NCI-H2171 treated with DMSO at 0.1 percent for 48 hours (cell line): ENCODE measurements at regions not wholly inside any gene's neighbourhood (a gene's known extent, or its start where the extent isn't known, plus 50 kb on each side); places are given as distances from the start of the nearest gene placed in this dataset.
A peak's percentile ranks its signal among the peaks of the same experiment; 100 is the strongest.

ENCODE experiments used
- DNase-seq: peaks from one replicate; lab custom pipeline; 2025; lab: John Stamatoyannopoulos, UW

DNA sequence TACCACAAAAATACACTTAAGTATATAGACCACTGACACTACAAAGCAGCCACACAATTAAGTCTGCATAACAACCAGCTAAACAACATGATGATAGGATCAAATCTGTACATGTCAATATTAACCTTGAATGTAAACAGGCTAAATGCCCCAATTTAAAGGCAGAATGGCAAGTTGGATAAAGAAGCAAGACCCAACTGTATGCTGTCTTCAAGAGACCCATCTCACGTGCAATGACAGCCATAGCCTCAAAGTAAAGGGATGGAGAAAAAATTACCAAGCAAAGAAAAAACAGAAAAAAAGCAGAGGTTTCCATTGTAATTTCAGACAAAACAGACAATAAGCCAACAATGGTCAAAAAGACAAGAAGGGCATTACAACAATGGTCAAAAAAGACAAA, 77.3 kb upstream of the APC start:
- no peak for DNase-seq

DNA sequence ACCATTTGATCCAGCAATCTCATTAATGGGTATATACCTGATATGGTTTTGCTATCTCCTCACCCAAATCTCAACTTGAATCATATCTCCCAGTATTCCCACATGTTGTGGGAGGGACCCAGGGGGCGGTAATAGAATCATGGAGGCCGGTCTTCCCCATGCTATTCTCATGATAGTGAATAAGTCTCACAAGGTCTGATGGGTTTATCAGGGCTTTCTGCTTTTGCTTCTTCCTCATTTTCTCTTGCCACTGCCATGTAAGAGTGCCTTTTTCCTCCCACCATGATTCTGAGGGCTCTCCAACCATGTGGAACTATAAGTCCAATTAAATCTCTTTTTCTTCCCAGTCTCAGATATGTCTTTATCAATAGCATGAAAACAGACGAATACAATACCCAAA, 74.5 kb upstream of the APC start:
- no peak for DNase-seq

DNA sequence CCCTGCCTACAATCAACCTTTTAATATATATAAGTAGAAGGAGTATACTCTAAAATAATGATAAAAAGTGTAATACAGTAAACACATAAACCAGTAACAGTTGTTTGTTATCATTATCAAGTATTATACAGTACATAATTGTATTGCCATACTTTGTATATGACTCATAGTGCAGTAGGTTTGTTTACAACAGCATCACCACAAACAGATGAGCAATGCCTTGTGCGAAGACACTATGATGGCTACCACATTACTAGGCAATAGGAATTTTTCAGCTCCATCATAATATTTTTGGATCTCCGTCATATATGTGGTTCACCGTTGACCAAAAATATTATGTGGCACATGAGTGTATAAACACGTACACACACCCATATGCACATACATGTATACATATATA, 69.7 kb upstream of the APC start:
- DNase-seq = no peak

DNA sequence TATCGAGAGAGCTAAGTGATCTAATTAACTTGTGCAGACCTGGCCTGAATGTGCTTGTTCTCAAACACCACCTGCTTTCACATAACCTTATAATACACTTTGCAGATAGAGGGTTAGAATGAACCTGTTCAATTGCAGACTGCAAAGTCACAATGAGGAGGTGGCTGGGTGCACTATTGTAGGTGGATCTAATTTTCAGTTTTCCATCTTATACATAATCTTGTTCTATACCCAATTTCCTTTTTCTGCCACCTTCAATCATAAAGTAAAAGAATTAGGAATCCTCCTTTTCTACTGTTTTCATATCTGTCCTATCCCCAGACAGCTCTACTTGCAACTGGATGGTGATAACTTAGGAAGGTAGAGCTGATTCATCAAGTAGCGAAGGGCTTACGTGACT, 68.8 kb upstream of the APC start:
- DNase-seq = no peak

DNA sequence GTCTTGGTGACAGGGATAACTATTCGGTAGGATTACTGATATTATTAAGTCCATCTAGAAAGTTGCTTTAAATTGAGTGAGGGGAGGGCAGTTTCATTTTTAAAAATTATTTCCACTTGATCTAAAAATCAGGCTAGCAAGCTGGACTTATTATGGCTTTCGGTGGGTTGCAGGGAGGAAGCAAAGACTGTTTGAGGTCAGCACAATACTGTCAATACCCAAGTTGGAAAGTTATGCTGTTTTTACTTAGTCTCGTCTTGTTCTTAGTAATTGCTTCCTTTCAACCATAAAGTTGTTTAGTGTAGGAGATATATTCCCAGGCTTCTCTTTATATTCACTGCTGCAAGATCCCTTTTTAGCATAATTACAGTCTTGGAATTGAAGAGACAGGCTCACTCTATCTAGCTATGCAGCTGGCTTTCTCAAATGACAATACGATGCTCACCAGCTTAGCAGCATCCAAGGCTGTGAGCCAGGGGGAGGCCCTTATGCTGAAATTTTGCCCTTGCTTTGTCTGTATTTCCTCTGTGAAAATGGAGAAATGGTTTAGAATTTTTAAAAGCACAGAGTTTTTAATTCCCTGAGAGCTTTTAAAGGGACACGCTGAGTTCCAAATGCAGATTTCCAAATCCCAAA, 68.2 kb upstream of the APC start:
- DNase-seq = no peak

DNA sequence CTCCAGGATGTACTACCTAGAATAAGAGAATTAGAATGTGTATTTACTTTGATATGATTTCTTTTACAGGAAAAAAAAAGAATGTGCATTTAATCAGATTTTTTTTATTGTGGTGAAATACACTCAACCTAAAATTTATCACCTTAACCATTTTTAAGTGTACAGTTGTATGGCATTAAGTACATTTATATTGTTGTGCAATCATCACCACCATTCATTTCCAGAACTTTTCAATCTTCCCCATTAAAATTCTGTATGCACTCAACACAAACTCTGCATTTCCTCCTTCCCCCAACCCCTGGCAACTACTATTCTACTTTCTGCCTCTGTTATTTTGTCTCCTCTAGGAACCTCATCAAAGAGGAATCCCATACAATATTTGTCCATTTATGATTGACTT, 66.0 kb upstream of the APC start:
- no peak for DNase-seq

DNA sequence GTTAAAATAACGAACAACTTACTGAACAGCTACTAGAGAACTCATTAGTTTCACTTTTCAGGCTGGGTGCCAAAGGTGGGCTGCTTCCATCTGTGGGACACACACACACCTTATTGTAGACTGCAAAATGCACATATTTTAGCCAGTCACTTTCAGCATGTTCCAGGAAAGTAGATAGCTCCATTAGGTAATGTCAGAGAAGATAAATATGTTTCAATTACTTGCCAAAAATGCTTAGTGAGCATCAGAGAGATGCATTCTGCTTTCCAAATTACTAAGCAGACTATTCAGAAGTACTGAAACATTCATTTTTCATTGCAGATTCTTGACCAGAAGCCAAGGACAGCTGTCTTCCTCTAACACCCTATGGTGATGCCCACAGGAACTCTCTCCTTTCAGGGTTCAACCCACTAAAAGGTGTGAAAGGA, 56.2 kb upstream of the APC start:
- DNase-seq = peak; percentile 5

DNA sequence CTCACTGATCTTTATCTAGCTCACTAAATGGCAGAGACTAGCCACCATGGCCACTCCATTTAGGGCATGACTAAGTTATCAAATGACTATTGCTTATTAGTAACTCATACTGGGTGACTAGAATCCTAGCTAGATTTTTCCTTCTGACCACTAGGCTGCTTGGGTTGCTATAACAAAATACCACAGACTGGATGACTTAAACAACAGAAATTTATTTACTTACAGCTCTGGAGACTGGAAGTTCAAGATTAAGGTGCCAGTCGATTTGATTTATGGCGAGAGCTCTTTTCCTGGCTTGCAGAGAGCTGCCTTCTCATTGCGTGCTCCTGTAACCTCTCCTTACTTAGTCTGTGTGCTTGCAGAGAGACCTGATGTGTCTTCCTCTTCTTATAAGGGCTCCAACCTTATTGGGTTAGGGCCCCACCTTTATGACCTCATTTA, 55.0 kb upstream of the APC start:
- DNase-seq = no peak

DNA sequence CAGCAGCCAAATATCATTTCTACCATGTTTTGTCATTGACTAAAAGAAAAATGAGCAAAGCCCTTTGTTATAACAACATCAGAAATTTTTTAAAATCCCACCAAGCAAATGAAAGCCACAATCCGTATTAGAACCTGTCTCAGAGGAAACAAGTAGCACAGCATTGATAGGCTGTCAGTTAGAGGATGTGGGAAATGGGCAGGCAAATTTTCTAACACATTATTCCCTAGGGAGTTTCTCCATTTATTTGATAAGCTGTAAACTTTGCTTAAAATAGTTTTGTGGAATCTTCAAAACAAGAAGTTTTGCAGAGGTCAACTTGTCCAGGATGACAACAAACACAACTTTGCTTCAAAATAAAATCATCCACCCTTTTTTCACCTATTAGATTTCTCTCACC, 53.6 kb upstream of the APC start:
- DNase-seq = no peak

DNA sequence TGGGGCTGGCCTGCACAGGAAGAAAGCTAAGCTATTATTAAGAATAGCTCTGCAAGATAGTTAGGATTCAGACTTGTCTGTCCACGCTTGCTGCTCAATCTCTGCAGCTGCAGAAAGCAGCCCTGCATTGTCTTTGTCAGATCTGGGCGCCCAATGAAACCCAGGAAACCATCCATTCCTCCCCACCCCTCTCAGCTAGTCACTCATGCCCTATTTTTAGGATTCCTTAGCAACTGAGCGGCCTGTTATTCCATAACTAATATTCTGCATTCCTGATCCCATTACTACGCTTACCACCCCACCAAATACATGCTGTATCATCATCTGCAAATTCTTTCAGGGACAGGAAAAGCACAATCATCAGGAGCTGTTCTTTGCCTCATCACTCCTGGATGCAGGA, 52.9 kb upstream of the APC start:
- no peak for DNase-seq

DNA sequence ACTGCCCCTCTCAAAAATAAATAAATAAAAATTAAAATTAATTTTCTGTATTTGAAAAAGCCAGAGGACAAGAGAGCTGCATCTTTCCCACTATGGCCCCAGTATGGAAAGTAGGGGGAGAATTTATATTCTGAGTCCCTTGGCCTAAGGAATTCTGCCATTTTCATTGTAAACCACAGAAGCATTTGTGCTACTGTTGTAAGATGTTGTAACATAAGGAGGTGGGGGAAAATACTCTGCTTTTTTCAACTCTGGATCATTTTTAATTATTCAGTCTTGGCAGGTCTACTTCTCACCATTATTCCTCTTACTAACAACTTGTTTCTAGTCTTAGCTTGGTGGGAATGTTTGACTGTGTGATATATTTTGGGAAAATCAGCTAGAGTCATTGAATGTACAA, 52.3 kb upstream of the APC start:
- no peak for DNase-seq

DNA sequence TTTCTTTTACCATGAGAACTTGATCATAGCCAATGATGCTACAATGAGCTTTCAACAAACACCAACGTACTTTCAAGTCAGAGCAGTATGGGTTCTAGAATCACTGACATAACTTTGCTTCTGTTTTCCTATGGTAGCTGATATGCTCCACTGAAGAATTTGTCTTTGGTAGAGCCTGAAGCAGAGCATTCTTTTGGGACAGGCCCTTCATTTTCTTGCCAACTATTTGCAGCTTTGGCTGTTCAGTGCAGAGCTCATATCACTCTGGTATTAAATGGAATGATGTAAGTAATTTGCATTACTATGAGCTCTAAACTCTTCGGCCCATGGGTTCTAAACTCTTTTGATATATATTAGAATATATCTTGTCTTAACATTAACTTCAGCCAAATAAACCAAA, 51.8 kb upstream of the APC start:
- no peak for DNase-seq

DNA sequence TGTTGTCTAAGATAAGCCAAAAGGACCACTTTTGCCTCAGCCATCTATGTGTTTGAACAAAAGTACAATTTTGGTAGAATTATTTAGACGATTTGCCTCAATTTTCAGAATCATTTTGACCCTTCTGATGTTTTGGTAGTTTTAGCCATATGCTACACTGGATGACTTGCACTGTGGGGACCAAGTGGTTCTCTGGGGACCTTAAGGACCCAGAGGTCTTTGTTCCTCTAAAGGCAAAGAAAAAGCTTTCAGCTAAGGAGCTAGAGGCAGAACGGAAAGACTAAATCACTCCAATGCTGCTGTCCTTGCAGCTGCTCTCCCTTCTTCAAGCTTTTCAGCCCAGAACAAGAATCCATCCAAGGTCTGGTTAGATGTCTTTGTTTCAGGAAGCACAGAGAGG, 51.0 kb upstream of the APC start:
- peak; percentile 10 for DNase-seq

DNA sequence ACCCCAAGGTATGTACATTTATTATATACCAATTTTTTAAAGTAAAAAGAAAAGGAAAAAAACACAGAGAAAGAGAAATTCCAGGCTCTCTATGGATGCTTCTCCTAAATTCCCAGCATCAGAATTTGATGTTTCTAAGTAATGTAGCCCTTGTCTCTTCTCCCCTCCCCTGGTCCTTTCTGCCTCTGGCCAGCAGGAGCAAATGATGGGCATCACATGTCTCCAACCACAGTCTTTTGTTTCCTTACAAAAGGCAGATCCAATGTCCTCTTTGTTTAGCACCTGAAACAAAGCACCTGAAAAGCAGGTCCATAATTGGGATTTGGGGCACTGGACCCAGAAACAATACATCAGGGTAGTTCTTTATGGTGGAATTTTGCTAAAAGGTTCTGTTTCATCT, 50.4 kb upstream of the APC start:
- no peak for DNase-seq
